Tibial nerve (tissue), 4 donors: ENCODE measurements at regions not wholly inside any gene's neighbourhood (a gene's known extent, or its start where the extent isn't known, plus 50 kb on each side); places are given as distances from the start of the nearest gene placed in this dataset.

Experiments used
- CTCF ChIP-seq, 5 experiments: fragments of 200-600 bp in 3 of 5; fragments of 450-650 bp in 2 of 5; sonication (generic) in 3 of 5; IDR thresholded peaks; one replicate each; pipeline ENCODE4 v1.5.1; 2016 to 2019; ENCODE audit warnings: antibody characterized with exemption in 5 of 5, mild to moderate bottlenecking in 3 of 5, moderate library complexity in 2 of 5
- EP300 ChIP-seq, 2 donors: sonication (generic); formaldehyde crosslinking; IDR thresholded peaks; one replicate each; pipeline ENCODE4 v1.6.1; 2017; ENCODE audit warnings: antibody characterized with exemption in 2 of 2, mild to moderate bottlenecking in 1 of 2
- POLR2A ChIP-seq, 2 donors: fragments of 450-650 bp; IDR thresholded peaks; one replicate each; pipeline ENCODE4 v1.6.1; 2017; ENCODE audit warnings: antibody characterized with exemption in 2 of 2, mild to moderate bottlenecking in 2 of 2, moderate library complexity in 2 of 2

- no peak for TF ChIP-seq CTCF (IDR thresholded peaks at IDR 0.05)
- TF ChIP-seq EP300 (IDR thresholded peaks at IDR 0.05): no peak
- no peak for TF ChIP-seq POLR2A (IDR thresholded peaks at IDR 0.05)
These were observed 73.4 kb upstream of the NAMPT start for GRCh38 chr7:106358103-106358663.
